HEK293 (cell line): ENCODE measurements at regions not wholly inside any gene's neighbourhood (a gene's known extent, or its start where the extent isn't known, plus 50 kb on each side); places are given as distances from the start of the nearest gene placed in this dataset.

Experiments
- CTCF ChIA-PET: fragments of 350-600 bp; formaldehyde crosslinking; extraction: SDS; loops from one replicate; lab custom pipeline; 2021; ENCODE audit warnings: antibody characterized with exemption; lab: Yijun Ruan, JAX
- POLR2A ChIA-PET: fragments of 300-600 bp; formaldehyde crosslinking; extraction: SDS; loops from one replicate; lab custom pipeline; 2020; ENCODE audit warnings: antibody characterized with exemption, inconsistent platforms; lab: Yijun Ruan, JAX
- H3K27ac ChIP-seq: fragments of 200-500 bp; sonication (Bioruptor generic); 2 replicates; pipeline ENCODE4 v1.5.1; 2014; ENCODE audit warnings: low read depth, low read length, control low read depth, inconsistent platforms; ENCODE audit errors: extremely low read depth
- H3K36me3 ChIP-seq, 2 experiments: fragments of 200-500 bp in 1 of 2; sonication (Bioruptor generic) in 1 of 2; 1 replicate in 1 of 2; 2 replicates in 1 of 2; pipeline ENCODE4 v1.5.1; 2014 to 2017; ENCODE audit warnings: inconsistent platforms in 2 of 2, low read length in 2 of 2; ENCODE audit not compliant: control insufficient read depth in 2 of 2, insufficient read depth in 1 of 2
- H3K4me1 ChIP-seq: fragments of 200-500 bp; sonication (Bioruptor generic); 2 replicates; pipeline ENCODE4 v1.5.1; 2014; ENCODE audit warnings: mild to moderate bottlenecking, low read length, inconsistent platforms; ENCODE audit not compliant: control insufficient read depth, insufficient read depth
- H3K4me3 ChIP-seq: 2 replicates; pipeline ENCODE4 v1.5.1; 2011; ENCODE audit warnings: low read depth, mild to moderate bottlenecking, control low read depth, low read length, moderate library complexity
- H3K9me3 ChIP-seq: fragments of 200-500 bp; sonication (Bioruptor generic); 2 replicates; pipeline ENCODE4 v1.5.1; 2014; ENCODE audit warnings: low read depth, low read length, inconsistent platforms; ENCODE audit not compliant: control insufficient read depth, insufficient read depth
- BCL11A ChIP-seq: fragments of 450-650 bp; formaldehyde crosslinking; IDR thresholded peaks from 2 replicates; pipeline ENCODE4 v1.5.1; 2016; ENCODE audit warnings: low read depth, missing biosample characterization, missing genetic modification characterization
- KLF16 ChIP-seq: fragments of 450-650 bp; formaldehyde crosslinking; IDR thresholded peaks from 2 replicates; pipeline ENCODE4 v1.5.1; 2017; ENCODE audit warnings: missing biosample characterization, missing genetic modification characterization
- SALL2 ChIP-seq: fragments of 450-650 bp; formaldehyde crosslinking; IDR thresholded peaks from 2 replicates; pipeline ENCODE4 v1.5.0; 2017; ENCODE audit warnings: missing biosample characterization, mild to moderate bottlenecking, missing genetic modification characterization, borderline replicate concordance
- SETDB1 ChIP-seq: IDR thresholded peaks from one replicate; pipeline ENCODE4 v1.6.1; 2017; ENCODE audit warnings: mild to moderate bottlenecking, low read length, moderate library complexity, mixed read lengths; ENCODE audit not compliant: insufficient read length
- SP2 ChIP-seq: fragments of 450-650 bp; formaldehyde crosslinking; IDR thresholded peaks from 2 replicates; pipeline ENCODE4 v1.5.1; 2016; ENCODE audit warnings: missing biosample characterization, missing genetic modification characterization
- ZBTB11 ChIP-seq: fragments of 450-650 bp; formaldehyde crosslinking; conservative IDR thresholded peaks from 2 replicates; pipeline ENCODE4 v1.5.1; 2016; ENCODE audit warnings: low read depth, missing biosample characterization, missing genetic modification characterization
- ZBTB44 ChIP-seq: fragments of 450-650 bp; IDR thresholded peaks from 2 replicates; pipeline ENCODE4 v1.5.1; 2018; ENCODE audit warnings: missing biosample characterization, mild to moderate bottlenecking, missing genetic modification characterization
- ZFHX2 ChIP-seq: fragments of 450-650 bp; formaldehyde crosslinking; conservative IDR thresholded peaks from 2 replicates; pipeline ENCODE4 v1.5.1; 2016; ENCODE audit warnings: missing biosample characterization, missing genetic modification characterization
- ZNF114 ChIP-seq: fragments of 450-650 bp; formaldehyde crosslinking; IDR thresholded peaks from 2 replicates; pipeline ENCODE4 v1.5.0; 2017; ENCODE audit warnings: missing biosample characterization, missing genetic modification characterization
- ZNF148 ChIP-seq: fragments of 450-650 bp; formaldehyde crosslinking; IDR thresholded peaks from 2 replicates; pipeline ENCODE4 v1.5.0; 2017; ENCODE audit warnings: missing biosample characterization, missing genetic modification characterization, borderline replicate concordance
- ZNF174 ChIP-seq: fragments of 450-650 bp; formaldehyde crosslinking; IDR thresholded peaks from 2 replicates; pipeline ENCODE4 v1.5.0; 2017; ENCODE audit warnings: missing biosample characterization, mild to moderate bottlenecking, missing genetic modification characterization
- ZNF18 ChIP-seq: fragments of 450-650 bp; formaldehyde crosslinking; IDR thresholded peaks from 2 replicates; pipeline ENCODE4 v1.5.1; 2016; ENCODE audit warnings: missing biosample characterization, missing genetic modification characterization
- ZNF24 ChIP-seq: fragments of 450-650 bp; formaldehyde crosslinking; IDR thresholded peaks from 2 replicates; pipeline ENCODE4 v1.5.1; 2016; ENCODE audit warnings: missing biosample characterization, missing genetic modification characterization
- ZNF426 ChIP-seq: fragments of 450-650 bp; formaldehyde crosslinking; IDR thresholded peaks from 2 replicates; pipeline ENCODE4 v1.5.1; 2017; ENCODE audit warnings: missing biosample characterization, missing genetic modification characterization, mild to moderate bottlenecking, inconsistent platforms, moderate library complexity
- ZNF623 ChIP-seq: fragments of 450-650 bp; formaldehyde crosslinking; IDR thresholded peaks from 2 replicates; pipeline ENCODE4 v1.5.1; 2016; ENCODE audit warnings: missing biosample characterization, missing genetic modification characterization
- ZNF654 ChIP-seq: fragments of 450-650 bp; formaldehyde crosslinking; IDR thresholded peaks from 2 replicates; pipeline ENCODE4 v1.5.1; 2016; ENCODE audit warnings: low read depth, missing biosample characterization, missing genetic modification characterization
- ZNF704 ChIP-seq: fragments of 450-650 bp; formaldehyde crosslinking; IDR thresholded peaks from 2 replicates; pipeline ENCODE4 v1.5.1; 2016; ENCODE audit warnings: missing biosample characterization, missing genetic modification characterization
- ZNF76 ChIP-seq: fragments of 450-650 bp; formaldehyde crosslinking; IDR thresholded peaks from 2 replicates; pipeline ENCODE4; 2016; ENCODE audit warnings: low read depth, missing biosample characterization, missing genetic modification characterization, borderline replicate concordance
- ZNF777 ChIP-seq: fragments of 450-650 bp; formaldehyde crosslinking; IDR thresholded peaks from 2 replicates; pipeline ENCODE4 v1.5.1; 2017; ENCODE audit warnings: missing biosample characterization, missing genetic modification characterization, borderline replicate concordance
- ZNF785 ChIP-seq: fragments of 450-650 bp; formaldehyde crosslinking; IDR thresholded peaks from 2 replicates; pipeline ENCODE4 v1.5.1; 2016; ENCODE audit warnings: missing biosample characterization, missing genetic modification characterization

GRCh38 chrX:139026811-139027210 lies 315.3 kb upstream of the FGF13 start:
- Histone ChIP-seq H3K4me1 (no peaks in the 10 kb centered on the region), H3K27ac (no peak overlapping the region), H3K36me3 (no peaks in the 10 kb centered on the region), H3K4me3 (no peak overlapping the region), H3K9me3 (no peaks in the 10 kb centered on the region)
- ChIA-PET POLR2A (no interaction called here), CTCF (no interaction called here)
- TF ChIP-seq ZNF18 (no peak), ZNF148 (tag by site-specific recombination) (no peak), ZNF704 (tag by site-specific recombination) (no peak)

- POLR2A ChIA-PET: no interaction called here
- no peaks in the 10 kb centered on the region for H3K36me3 ChIP-seq
- no peaks in the 10 kb centered on the region for H3K4me1 ChIP-seq
- no peak for TF ChIP-seq KLF16 (tag by site-specific recombination)
- TF ChIP-seq ZNF623: no peak
- no peak for TF ChIP-seq SALL2 (tag by site-specific recombination)
- no peaks in the 10 kb centered on the region for H3K9me3 ChIP-seq
- CTCF ChIA-PET: no interaction called here
- no peak overlapping the region for H3K27ac ChIP-seq
- no peak overlapping the region for H3K4me3 ChIP-seq
Observed at GRCh38 chrX:139026406-139026805, 314.9 kb upstream of the FGF13 start.

GRCh38 chrX:139025816-139026215 lies 314.3 kb upstream of the FGF13 start:
- Histone ChIP-seq H3K9me3 (no peaks in the 10 kb centered on the region), H3K4me1 (no peaks in the 10 kb centered on the region), H3K36me3 (no peaks in the 10 kb centered on the region), H3K27ac (no peak overlapping the region), H3K4me3 (no peak overlapping the region)
- ChIA-PET CTCF (no interaction called here), POLR2A (no interaction called here)
- no peak for TF ChIP-seq ZNF777 (tag by site-specific recombination)
- TF ChIP-seq ZNF76 (tag by site-specific recombination): no peak
- no peak for TF ChIP-seq ZNF24
- TF ChIP-seq ZFHX2 (tag by site-specific recombination): no peak
- TF ChIP-seq BCL11A (tag by site-specific recombination): no peak
- TF ChIP-seq ZBTB11 (tag by site-specific recombination): no peak
- TF ChIP-seq ZNF785: no peak
- no peak for TF ChIP-seq ZNF174
- no peak for TF ChIP-seq ZNF114 (tag by site-specific recombination)
- no peak for TF ChIP-seq SP2
- no peak for TF ChIP-seq ZBTB44
- TF ChIP-seq SETDB1: no peak
- no peak for TF ChIP-seq ZNF18
- no peak for TF ChIP-seq ZNF426 (tag by site-specific recombination)
- TF ChIP-seq ZNF654: no peak
